NCI-H1092 (cell line): ENCODE measurements at regions not wholly inside any gene's neighbourhood (a gene's known extent, or its start where the extent isn't known, plus 50 kb on each side); places are given as distances from the start of the nearest gene placed in this dataset.

Experiments
- DNase-seq: peaks from one replicate; lab custom pipeline; 2025; lab: John Stamatoyannopoulos, UW

- no peak for DNase-seq
Measured at GRCh38 chr14:76948976-76949375, 79.5 kb downstream of the IRF2BPL start.

GRCh38 chr14:76948213-76948947 lies 80.1 kb downstream of the IRF2BPL start:
- no peak for DNase-seq

- DNase-seq, result no peak
Measured at GRCh38 chr14:76947838-76948184, 80.7 kb downstream of the IRF2BPL start.

- DNase-seq, result peak; percentile 97
Measured at GRCh38 chr14:76947078-76947837, 81.2 kb downstream of the IRF2BPL start.

GRCh38 chr14:76946753-76947077 lies 81.8 kb downstream of the IRF2BPL start:
- DNase-seq, result no peak

- DNase-seq, result no peak
Measured at GRCh38 chr14:76943072-76943471, 85.4 kb downstream of the IRF2BPL start.

GRCh38 chr14:76941946-76942805 lies 86.3 kb downstream of the IRF2BPL start:
- DNase-seq, result no peak

- DNase-seq, result no peak
Measured at GRCh38 chr14:76941544-76941943, 87.0 kb downstream of the IRF2BPL start.

GRCh38 chr14:76940021-76940760 lies 88.3 kb downstream of the IRF2BPL start:
- no peak for DNase-seq

- DNase-seq, result no peak
Measured at GRCh38 chr14:76939015-76939742, 89.3 kb downstream of the IRF2BPL start.

GRCh38 chr14:76938092-76938500 lies 90.4 kb downstream of the IRF2BPL start:
- DNase-seq, result no peak

- DNase-seq, result peak; percentile 75
Measured at GRCh38 chr14:76937181-76938091, 91.1 kb downstream of the IRF2BPL start.

GRCh38 chr14:76936483-76936882 lies 92.0 kb downstream of the IRF2BPL start:
- DNase-seq, result no peak

- no peak for DNase-seq
Measured at GRCh38 chr14:76933515-76933914, 95.0 kb downstream of the IRF2BPL start.

- DNase-seq, result no peak
Measured at GRCh38 chr14:76931631-76932402, 96.7 kb downstream of the IRF2BPL start.

- DNase-seq, result no peak
Measured at GRCh38 chr14:76930549-76930948, 98.0 kb downstream of the IRF2BPL start.

- DNase-seq, result no peak
Measured at GRCh38 chr14:76929927-76930326, 98.6 kb downstream of the IRF2BPL start.

GRCh38 chr14:76927971-76928700 lies 100.4 kb downstream of the IRF2BPL start:
- no peak for DNase-seq
